Ectodermal cell (in vitro differentiated cells): ENCODE measurements at regions not wholly inside any gene's neighbourhood (a gene's known extent, or its start where the extent isn't known, plus 50 kb on each side); places are given as distances from the start of the nearest gene placed in this dataset.

Source experiments
- H3K27ac ChIP-seq: 2 replicates; pipeline ENCODE4 v1.7.0; 2013; ENCODE audit warnings: mild to moderate bottlenecking, low read depth, low read length; ENCODE audit not compliant: insufficient read depth, poor library complexity, severe bottlenecking
- H3K27me3 ChIP-seq: 2 replicates; pipeline ENCODE4 v1.7.0; 2013; ENCODE audit warnings: mild to moderate bottlenecking, low read length; ENCODE audit not compliant: insufficient read depth, control insufficient read depth, poor library complexity, severe bottlenecking
- H3K36me3 ChIP-seq: one replicate; pipeline ENCODE4 v1.7.0; 2013; ENCODE audit warnings: low read length; ENCODE audit not compliant: control insufficient read depth, insufficient read depth
- H3K4me1 ChIP-seq: one replicate; pipeline ENCODE4 v1.7.0; 2013; ENCODE audit warnings: low read length; ENCODE audit not compliant: control insufficient read depth, insufficient read depth
- H3K4me3 ChIP-seq: 2 replicates; pipeline ENCODE4 v1.7.0; 2013; ENCODE audit warnings: low read depth, low read length, control low read depth; ENCODE audit not compliant: insufficient read depth
- H3K9me3 ChIP-seq: 2 replicates; pipeline ENCODE4 v1.7.0; 2013; ENCODE audit warnings: mild to moderate bottlenecking, low read length, moderate library complexity; ENCODE audit not compliant: control insufficient read depth
- WGBS, 2 experiments: methylation state at CpG; one replicate each; pipeline ENCODE4 v1.1.7; 2013; ENCODE audit warnings: missing lambda C conversion rate in 2 of 2; 5-methylcytosine and 5-hydroxymethylcytosine counted together

DNA sequence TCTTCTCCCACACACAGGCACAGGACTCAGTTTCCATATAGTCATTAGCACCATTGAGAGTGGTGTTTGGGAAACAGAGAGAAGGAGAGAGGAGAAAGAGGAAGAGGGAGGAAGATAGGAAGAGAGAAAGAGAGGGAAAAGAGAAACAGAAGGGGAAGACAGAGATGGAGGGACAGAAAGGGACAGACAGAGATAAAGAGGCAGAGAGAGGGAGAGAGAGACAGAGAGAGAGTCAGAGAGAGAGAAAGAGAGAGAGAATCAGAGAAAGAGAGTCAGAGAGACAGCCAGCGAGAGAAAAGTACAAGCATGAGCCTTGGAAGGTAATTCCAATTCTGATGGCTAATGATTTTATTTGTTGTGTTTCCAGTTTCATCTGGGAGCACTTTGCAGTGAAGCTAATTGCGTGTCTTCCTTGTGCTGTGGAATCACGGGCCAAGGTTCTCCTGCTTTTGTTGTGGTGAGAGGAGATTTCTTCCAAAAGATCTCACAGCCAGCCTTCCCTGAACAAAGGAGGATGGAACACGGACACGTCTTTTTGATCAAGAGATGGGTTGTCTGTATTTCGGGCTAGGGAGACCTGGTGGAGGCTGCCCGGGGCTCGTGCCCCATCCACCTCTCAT is 153.6 kb upstream of the TWIST2 start:
- Histone ChIP-seq H3K27me3 (no peaks in the 10 kb centered on the region), H3K36me3 (no peaks in the 10 kb centered on the region), H3K4me3 (no peak overlapping the region), H3K9me3 (no peaks in the 10 kb centered on the region), H3K27ac (no peak overlapping the region), H3K4me1 (no peaks in the 10 kb centered on the region)
- 95 to 96% methylated on average over 8 of the region's 8 CpGs for WGBS, 2 experiments

DNA sequence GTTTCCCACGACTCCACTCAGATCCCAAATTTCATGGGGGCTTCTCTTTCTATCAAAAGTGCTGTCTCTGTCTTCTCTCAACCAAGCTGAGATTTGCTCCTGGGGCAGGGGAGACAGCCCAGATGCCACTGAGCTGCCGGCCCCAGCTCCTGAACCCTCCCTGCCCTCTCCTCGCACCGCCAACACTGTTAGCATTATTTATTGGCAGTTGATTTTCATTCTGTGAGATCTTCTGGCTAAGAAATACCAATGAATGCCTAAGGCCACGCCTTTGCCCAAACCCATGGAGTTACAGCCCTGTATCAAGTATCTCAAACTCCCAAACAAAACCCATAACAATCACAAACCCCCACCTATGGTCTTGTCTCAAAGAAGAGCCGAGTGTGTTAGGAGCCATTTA is 153.0 kb upstream of the TWIST2 start:
- H3K36me3 ChIP-seq: no peaks in the 10 kb centered on the region
- no peaks in the 10 kb centered on the region for H3K9me3 ChIP-seq
- no peaks in the 10 kb centered on the region for H3K27me3 ChIP-seq
- 91 to 93% methylated on average over 6 of the region's 6 CpGs for WGBS, 2 experiments
- no peak overlapping the region for H3K4me3 ChIP-seq
- H3K4me1 ChIP-seq: no peaks in the 10 kb centered on the region
- H3K27ac ChIP-seq: no peak overlapping the region

DNA sequence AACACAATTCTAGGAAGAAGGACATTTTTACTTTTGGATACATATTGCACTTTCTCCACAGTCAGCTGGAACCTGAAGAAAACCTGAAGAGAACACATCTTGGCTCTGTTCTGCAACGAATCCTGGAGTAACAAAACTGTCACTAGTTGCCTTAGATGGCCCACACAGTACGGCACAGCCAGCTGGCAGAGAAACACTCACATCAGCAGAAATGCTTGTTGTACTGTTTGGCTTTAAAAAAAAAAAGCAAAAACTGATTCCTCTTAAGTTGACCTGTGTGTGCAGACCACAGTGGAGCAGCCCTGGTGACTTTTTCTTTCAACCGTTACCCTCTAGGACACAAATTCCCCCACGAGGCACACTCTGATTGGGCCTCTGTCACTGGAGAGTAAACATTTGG is 152.3 kb upstream of the TWIST2 start:
- Histone ChIP-seq H3K4me3 (no peak overlapping the region), H3K9me3 (no peaks in the 10 kb centered on the region), H3K4me1 (no peaks in the 10 kb centered on the region), H3K36me3 (no peaks in the 10 kb centered on the region), H3K27ac (no peak overlapping the region), H3K27me3 (no peaks in the 10 kb centered on the region)
- WGBS, 2 experiments: 84 to 89% methylated on average over 4 of the region's 4 CpGs

DNA sequence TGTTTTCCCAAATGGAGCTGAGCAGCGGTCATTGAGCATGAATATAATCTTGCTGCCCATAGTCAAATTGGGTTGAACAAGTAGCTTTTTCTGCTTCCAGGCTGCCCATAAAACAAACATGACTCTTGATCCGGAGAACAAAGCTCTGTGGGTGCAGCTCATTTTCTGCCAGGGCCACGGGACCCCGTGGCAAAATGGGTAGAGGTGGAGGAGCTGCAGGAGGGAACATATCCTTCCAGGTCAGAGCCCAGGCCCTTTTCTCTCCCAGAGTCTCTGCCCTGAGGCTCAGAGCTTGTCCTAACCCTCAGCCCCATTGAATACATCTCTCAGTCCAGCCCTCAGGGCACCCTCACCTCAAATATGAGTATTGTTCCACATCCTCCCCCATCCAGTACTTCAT is 151.6 kb upstream of the TWIST2 start:
- Histone ChIP-seq H3K4me3 (no peak overlapping the region), H3K36me3 (no peaks in the 10 kb centered on the region), H3K4me1 (no peaks in the 10 kb centered on the region), H3K27ac (no peak overlapping the region), H3K27me3 (no peaks in the 10 kb centered on the region), H3K9me3 (no peaks in the 10 kb centered on the region)
- 86 to 92% methylated on average over 4 of the region's 4 CpGs for WGBS, 2 experiments

DNA sequence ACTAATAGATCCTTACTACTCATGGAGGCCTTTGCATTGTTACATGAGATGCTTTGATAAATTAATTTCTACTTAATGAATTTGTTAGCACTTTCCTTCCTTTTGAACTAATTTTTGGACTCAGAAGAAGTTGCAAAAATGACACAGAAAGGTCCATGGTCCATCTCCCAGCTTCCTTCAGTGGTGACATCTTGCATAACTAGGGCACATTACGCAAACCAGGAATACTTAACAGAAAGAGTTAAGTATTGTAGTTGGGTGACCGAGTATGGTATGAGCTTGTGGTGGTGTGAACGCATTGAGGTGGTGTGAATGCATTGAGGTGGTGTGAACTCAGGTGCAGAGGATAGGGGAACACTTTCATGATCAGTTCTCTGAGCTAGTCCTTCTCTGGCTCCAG is 151.1 kb upstream of the TWIST2 start:
- Histone ChIP-seq H3K36me3 (no peaks in the 10 kb centered on the region), H3K9me3 (no peaks in the 10 kb centered on the region), H3K4me3 (no peak overlapping the region), H3K27ac (no peak overlapping the region), H3K27me3 (no peaks in the 10 kb centered on the region), H3K4me1 (no peaks in the 10 kb centered on the region)
- 91 to 99% methylated on average over 3 of the region's 3 CpGs for WGBS, 2 experiments

DNA sequence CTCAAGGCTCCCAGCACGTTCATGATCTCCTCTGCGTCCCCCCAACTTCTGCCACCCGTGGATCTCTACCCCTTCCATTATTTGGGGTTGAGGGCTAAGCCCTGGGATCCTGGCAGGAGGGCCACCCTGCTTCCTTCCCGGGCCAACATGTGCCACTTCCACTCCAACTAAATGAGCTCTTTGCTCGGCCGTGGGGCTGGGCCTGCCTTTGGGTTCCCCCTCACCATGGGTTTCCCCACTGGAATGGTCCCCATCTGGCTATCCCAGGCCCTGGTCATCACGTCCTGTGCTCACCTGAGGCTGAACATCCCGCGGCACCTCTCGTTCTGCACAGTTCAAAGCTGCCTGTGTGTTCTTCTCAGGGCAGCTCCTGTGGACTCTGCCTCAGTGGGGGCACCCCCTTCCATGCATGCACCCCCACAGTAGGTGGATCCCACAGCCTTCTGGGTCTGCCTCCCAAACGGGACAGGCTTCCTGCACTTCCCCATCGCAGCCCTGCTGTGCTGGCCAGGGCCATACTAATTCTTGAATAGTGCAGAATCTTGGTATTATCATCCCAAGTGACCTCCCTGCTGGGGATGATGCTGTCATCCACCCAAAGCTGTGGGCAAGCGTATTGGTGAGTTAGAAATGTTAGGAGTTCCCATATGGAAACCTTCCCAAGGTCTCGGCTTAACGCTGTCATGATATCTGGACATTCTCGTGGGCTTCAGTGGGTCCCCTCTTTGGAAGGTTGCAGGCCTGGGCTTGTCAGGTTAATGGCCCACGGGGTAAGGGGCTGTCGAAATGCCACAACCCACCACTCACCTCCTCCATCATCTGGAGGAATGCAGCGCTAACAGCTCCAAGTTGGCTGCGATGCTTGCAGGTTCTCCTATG is 150.5 kb upstream of the TWIST2 start:
- no peaks in the 10 kb centered on the region for H3K27me3 ChIP-seq
- WGBS, 2 experiments: 93 to 94% methylated on average over 20 of the region's 20 CpGs
- H3K4me1 ChIP-seq: peaks cover 2% of the 10 kb centered on the region
- no peak overlapping the region for H3K4me3 ChIP-seq
- no peak overlapping the region for H3K27ac ChIP-seq
- H3K36me3 ChIP-seq: no peaks in the 10 kb centered on the region
- no peaks in the 10 kb centered on the region for H3K9me3 ChIP-seq

DNA sequence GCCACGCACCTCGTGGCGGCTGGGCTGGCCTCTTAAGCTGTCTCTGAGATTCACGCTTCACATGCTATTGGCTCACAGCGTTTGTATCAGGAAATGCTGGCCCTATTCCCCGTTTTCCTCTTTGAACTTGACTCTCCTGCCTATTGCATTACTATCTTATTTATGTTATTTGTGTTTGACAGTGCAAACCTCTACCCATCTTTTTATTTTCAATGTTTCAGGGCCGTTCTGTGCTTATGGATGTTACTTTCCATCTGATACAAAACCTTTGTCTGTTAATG is 149.9 kb upstream of the TWIST2 start:
- Histone ChIP-seq H3K4me3 (no peak overlapping the region), H3K9me3 (no peaks in the 10 kb centered on the region), H3K36me3 (no peaks in the 10 kb centered on the region), H3K27ac (no peak overlapping the region), H3K27me3 (no peaks in the 10 kb centered on the region), H3K4me1 (peaks cover 8% of the 10 kb centered on the region)
- WGBS, 2 experiments: 89 to 94% methylated on average over 7 of the region's 7 CpGs

DNA sequence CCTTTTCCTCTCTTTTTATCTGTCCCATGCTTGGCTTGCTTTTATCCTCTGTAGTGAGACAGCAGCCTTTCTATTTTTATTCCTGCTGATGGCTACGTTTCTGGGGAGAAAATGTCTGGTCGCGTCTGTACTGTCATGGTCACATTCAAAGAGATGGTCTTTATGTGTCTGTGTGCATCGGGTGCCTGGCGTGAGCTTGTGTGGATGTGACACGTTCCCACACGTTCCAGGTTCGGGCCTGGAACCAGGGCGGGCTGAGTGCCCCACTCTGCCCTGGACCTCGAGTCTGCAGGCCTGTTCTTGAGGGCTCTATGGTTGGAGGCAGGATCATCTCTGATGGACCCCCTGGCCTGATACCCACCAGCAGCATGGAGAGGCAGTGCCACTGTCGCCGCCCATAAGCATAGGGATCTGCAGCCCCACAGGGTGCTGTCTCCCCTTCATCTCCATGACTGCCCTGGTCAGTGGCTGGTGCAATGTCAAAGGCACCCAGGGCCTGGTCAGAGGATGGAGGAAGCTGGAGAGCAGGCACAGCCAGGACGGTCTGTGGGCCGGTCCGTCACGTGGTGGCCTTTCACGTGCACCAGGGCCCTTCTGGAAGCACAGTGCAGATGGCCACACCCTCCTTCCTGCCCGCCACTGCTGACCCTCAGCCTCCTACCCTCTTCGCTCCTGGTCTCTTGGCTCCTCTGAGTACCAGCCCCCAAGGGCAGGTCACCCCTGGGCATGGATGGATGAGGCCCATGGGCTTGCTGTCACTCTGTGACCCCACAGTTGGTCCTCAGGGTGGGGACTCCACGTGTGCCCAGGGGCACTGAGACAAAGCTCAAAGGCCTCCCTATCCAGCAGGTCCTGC is 149.2 kb upstream of the TWIST2 start:
- Histone ChIP-seq H3K27me3 (no peaks in the 10 kb centered on the region), H3K4me1 (peaks cover 8% of the 10 kb centered on the region), H3K9me3 (no peaks in the 10 kb centered on the region), H3K36me3 (no peaks in the 10 kb centered on the region), H3K27ac (no peak overlapping the region), H3K4me3 (no peak overlapping the region)
- WGBS, 2 experiments: 93 to 94% methylated on average over 20 of the region's 20 CpGs

DNA sequence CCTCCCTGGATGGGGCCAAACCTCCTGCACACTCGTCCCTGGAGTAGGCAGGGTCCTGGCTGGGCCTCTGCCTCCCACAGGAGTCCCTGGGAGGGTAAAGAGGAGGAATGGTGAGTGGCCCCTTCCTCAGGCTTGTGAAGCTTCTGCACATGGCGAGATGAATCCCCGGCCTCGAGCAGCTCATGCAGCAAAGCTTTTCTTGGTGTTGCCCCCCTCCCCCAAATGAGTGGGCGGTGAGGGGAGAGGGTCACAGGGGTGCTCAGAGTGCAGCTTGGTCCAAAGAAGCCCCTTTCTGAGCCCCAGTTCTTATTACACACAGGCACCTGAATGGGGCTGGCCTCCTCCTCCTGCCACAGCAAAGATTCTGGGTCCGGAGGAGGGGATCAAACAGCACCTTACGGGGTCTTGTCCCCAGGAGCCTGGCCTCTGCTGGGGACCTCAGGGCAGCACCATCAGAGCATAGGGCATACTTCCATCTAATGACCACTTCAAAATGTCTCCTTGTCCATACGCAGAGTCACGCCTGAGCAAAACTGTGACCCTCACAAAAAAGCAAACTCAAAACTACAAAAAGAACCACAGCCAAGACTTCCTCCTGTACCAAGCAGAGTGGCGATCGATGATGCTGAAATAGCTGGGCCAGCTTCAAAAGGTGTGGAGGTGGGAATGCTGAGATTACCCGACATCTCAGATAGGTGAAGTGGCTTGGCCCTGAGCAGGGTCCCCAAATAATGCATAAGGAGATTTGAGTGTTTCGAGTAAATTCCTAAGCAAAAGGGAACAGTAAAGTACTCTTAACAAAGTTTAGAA is 148.4 kb upstream of the TWIST2 start:
- H3K36me3 ChIP-seq: no peaks in the 10 kb centered on the region
- peaks cover 8% of the 10 kb centered on the region for H3K4me1 ChIP-seq
- WGBS, 2 experiments: 92 to 93% methylated on average over 13 of the region's 13 CpGs
- no peak overlapping the region for H3K4me3 ChIP-seq
- H3K27ac ChIP-seq: no peak overlapping the region
- no peaks in the 10 kb centered on the region for H3K27me3 ChIP-seq
- H3K9me3 ChIP-seq: no peaks in the 10 kb centered on the region

DNA sequence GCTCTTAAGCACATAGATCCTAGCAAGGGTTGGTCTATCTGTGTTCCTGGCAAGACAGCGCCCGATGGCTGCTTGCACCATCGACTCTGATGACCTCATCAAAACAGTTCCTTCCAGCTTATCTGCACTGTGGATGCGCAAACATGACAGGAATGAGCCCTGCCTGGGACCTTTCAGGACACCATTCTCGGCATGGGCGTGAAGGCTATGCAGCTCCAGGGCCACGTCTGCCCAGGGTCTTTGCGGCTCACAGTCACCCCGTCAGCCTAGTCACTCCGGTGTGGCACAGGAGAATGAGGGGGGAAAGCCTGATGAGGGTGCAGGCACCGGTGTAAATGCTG is 147.8 kb upstream of the TWIST2 start:
- Histone ChIP-seq H3K27ac (no peak overlapping the region), H3K36me3 (no peaks in the 10 kb centered on the region), H3K27me3 (no peaks in the 10 kb centered on the region), H3K9me3 (no peaks in the 10 kb centered on the region), H3K4me3 (no peak overlapping the region), H3K4me1 (peaks cover 8% of the 10 kb centered on the region)
- WGBS, 2 experiments: 91% methylated on average over 11 of the region's 11 CpGs
